Lower lobe of right lung (tissue), 2 donors: ENCODE measurements at regions not wholly inside any gene's neighbourhood (a gene's known extent, or its start where the extent isn't known, plus 50 kb on each side); places are given as distances from the start of the nearest gene placed in this dataset.
A peak's percentile ranks its signal among the peaks of the same experiment; 100 is the strongest.

Source experiments
- ATAC-seq, 2 donors: fragments of 200-7000 bp; cut with Tn5 transposase; one replicate each; pipeline ENCODE4 v1.9.1; 2020 to 2022; ENCODE audit warnings: mild to moderate bottlenecking in 2 of 2, moderate library complexity in 2 of 2
- DNase-seq: peaks from one replicate; pipeline ENCODE4 v3.0.0-alpha.2; 2020
- H3K27ac ChIP-seq: fragments of 200-600 bp; one replicate; pipeline ENCODE4 v1.8.0; 2022
- H3K27me3 ChIP-seq: fragments of 200-600 bp; one replicate; pipeline ENCODE4 v1.8.0; 2022; ENCODE audit warnings: low read depth
- H3K36me3 ChIP-seq: fragments of 200-600 bp; one replicate; pipeline ENCODE4 v1.8.0; 2022; ENCODE audit warnings: mild to moderate bottlenecking
- H3K4me1 ChIP-seq: fragments of 200-600 bp; one replicate; pipeline ENCODE4 v1.8.0; 2022
- H3K4me3 ChIP-seq: fragments of 200-600 bp; one replicate; pipeline ENCODE4 v1.8.0; 2022; ENCODE audit warnings: mild to moderate bottlenecking
- H3K9me3 ChIP-seq: fragments of 200-600 bp; one replicate; pipeline ENCODE4 v1.8.0; 2022
- intact Hi-C: fragments of 100-400 bp; cut with DNase I; formaldehyde crosslinking; loops from one replicate; pipeline ENCODE4 v1.11.0; 2022
- TF ChIP-seq, protein P1 (sequence below): fragments of 200-600 bp; IDR thresholded peaks from one replicate; pipeline ENCODE4 v1.8.0; 2022; ENCODE audit warnings: antibody characterized with exemption, mild to moderate bottlenecking
- donor health status: DM: no; HTN: yes; CAD: no; lungs with severe emphysema.

DNA sequence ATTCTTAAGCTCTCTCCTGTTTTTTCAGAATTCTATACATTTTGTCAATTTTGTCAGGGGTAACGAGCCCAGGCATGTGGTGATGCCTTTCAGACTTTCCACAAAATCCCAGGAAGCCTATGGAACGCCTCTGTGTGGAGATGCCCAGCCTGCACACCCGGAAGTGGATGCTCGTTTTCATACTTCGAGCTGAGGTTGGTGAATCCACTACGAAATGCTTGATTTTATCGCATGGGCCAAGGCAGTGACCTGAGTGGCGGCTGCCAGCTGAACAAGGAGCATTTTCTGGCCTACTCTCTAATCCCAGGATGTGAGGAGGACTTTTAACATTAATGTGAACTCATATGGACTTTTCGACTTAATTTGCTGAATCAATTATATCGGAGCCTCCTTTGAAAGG, 426.7 kb upstream of the B3GAT1 start:
- intact Hi-C loops = no loop called here
- H3K4me3 ChIP-seq = no peak overlapping the region
- H3K27ac ChIP-seq = no peak overlapping the region
- peaks cover 14% of the 10 kb centered on the region for H3K27me3 ChIP-seq
- H3K4me1 ChIP-seq = no peaks in the 10 kb centered on the region
- DNase-seq = no peak
- no peaks in the 10 kb centered on the region for H3K9me3 ChIP-seq
- ATAC-seq = no peak
- no peaks in the 10 kb centered on the region for H3K36me3 ChIP-seq
- TF ChIP-seq, protein P1, sequence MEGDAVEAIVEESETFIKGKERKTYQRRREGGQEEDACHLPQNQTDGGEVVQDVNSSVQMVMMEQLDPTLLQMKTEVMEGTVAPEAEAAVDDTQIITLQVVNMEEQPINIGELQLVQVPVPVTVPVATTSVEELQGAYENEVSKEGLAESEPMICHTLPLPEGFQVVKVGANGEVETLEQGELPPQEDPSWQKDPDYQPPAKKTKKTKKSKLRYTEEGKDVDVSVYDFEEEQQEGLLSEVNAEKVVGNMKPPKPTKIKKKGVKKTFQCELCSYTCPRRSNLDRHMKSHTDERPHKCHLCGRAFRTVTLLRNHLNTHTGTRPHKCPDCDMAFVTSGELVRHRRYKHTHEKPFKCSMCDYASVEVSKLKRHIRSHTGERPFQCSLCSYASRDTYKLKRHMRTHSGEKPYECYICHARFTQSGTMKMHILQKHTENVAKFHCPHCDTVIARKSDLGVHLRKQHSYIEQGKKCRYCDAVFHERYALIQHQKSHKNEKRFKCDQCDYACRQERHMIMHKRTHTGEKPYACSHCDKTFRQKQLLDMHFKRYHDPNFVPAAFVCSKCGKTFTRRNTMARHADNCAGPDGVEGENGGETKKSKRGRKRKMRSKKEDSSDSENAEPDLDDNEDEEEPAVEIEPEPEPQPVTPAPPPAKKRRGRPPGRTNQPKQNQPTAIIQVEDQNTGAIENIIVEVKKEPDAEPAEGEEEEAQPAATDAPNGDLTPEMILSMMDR = no peak

DNA sequence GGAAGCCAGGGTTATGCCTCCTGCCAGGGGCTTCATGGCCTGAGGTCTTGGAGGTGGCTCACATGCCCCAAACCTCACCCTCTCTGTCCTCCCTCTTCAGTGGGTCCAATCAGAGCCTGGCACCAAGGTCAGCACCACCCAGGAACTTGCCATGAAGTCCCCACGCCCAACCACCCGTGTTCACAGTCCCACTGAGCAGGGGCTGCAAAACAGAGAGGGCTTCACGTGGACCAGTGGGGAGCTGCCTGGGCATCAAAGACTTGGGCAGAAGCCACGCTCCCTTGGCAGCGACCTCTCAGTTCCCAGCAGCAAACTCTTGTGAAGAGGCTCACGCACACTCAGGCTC, 425.8 kb upstream of the B3GAT1 start:
- H3K4me3 ChIP-seq = no peak overlapping the region
- no peaks in the 10 kb centered on the region for H3K9me3 ChIP-seq
- ATAC-seq (no peak), DNase-seq (no peak)
- peaks cover 13% of the 10 kb centered on the region for H3K27me3 ChIP-seq
- H3K36me3 ChIP-seq = no peaks in the 10 kb centered on the region
- no peaks in the 10 kb centered on the region for H3K4me1 ChIP-seq
- TF ChIP-seq, protein P1 = no peak
- H3K27ac ChIP-seq = no peak overlapping the region
- intact Hi-C loops = no loop called here

DNA sequence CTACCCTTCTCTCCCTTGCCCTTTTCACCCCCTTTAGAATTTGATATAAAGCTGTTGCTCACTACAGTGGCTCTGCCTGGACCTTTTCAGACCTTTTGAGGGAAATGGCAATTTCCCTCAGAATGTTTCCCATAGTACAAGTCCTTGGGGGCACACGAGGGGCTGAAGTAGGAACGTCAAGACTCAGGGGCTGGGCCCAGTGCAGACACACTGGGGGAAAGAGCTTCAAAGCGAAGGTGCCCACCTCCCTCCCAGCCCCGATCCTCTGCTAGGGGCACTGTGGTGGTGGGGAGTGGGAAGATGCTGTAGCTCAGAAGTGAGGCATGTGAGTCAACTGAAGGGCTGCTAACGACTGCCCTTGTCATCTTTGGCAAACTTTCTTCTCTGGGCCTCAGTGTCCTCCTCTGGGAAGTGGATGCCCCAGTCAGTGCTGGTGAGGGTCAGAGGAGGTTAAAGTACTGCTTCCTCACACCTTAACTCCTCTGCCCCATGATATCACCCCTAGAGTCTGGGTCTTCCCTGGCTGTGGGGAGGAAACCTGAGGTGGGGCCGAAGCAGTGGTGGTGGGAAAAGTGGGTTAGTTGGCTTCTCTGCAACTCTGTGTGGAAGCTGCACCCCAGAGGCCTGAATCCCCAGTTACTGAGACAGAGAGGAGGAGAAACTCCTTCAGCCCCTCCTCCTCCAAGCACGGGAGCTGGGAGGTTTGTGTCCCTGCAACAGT, 425.3 kb upstream of the B3GAT1 start:
- H3K4me1 ChIP-seq = no peaks in the 10 kb centered on the region
- H3K27ac ChIP-seq = no peak overlapping the region
- DNase-seq (no peak), ATAC-seq (peak in 1 of 2 donors; percentile 29)
- H3K27me3 ChIP-seq = peaks cover 9% of the 10 kb centered on the region
- TF ChIP-seq, protein P1 = no peak
- no peak overlapping the region for H3K4me3 ChIP-seq
- intact Hi-C loops = no loop called here
- no peaks in the 10 kb centered on the region for H3K36me3 ChIP-seq
- H3K9me3 ChIP-seq = no peaks in the 10 kb centered on the region

DNA sequence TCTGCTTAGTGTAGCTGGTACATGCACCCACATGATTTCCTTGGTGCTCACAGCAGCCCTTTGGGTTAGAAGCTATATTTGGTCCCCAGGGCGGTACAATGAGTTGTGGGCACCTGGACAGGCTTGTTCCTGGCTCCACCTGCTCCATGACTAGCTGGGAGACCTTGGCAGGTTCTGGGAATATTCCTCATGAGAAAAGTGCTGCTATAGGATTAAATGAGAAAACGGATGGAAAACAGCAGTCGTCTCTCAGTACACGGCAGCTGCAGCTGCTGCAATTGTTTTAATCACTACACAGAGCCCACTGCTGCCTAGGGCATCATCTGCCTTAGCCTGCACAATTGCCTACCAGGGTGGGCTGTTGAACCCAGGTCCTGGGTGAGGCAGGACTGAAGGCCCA, 424.5 kb upstream of the B3GAT1 start:
- Histone ChIP-seq H3K4me3 (no peak overlapping the region), H3K27ac (no peak overlapping the region), H3K36me3 (no peaks in the 10 kb centered on the region), H3K9me3 (no peaks in the 10 kb centered on the region), H3K27me3 (peaks cover 9% of the 10 kb centered on the region), H3K4me1 (no peaks in the 10 kb centered on the region)
- intact Hi-C loops = no loop called here
- TF ChIP-seq, protein P1 = no peak
- no peak for ATAC-seq
- DNase-seq = no peak

DNA sequence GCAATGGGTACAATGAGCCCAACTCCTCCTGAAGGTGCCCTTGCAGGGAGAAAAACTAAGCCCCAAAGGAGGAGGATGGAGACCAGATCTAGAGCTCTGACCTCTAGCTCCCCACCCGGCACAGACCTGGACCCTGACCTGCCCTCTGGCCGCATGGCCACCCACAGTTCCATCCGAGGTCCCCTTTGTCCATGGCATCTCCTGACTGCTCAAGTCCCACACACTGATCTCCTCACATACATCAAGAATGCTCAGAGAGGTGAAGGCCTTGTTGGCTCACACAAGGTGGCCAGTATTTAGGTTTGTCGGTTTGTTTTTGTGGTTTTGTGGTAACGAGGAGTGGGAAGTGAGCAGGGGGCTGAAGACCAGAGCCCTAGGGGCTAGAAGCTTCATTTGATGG, 423.5 kb upstream of the B3GAT1 start:
- Histone ChIP-seq H3K4me3 (no peak overlapping the region), H3K36me3 (no peaks in the 10 kb centered on the region), H3K4me1 (no peaks in the 10 kb centered on the region), H3K27me3 (peaks cover 1% of the 10 kb centered on the region), H3K9me3 (no peaks in the 10 kb centered on the region), H3K27ac (no peak overlapping the region)
- DNase-seq (no peak), ATAC-seq (no peak)
- intact Hi-C loops = no loop called here
- TF ChIP-seq, protein P1 = no peak
